HG03457 (cell line): ENCODE measurements at regions not wholly inside any gene's neighbourhood (a gene's known extent, or its start where the extent isn't known, plus 50 kb on each side); places are given as distances from the start of the nearest gene placed in this dataset.

Experiments used
- ATAC-seq: cut with Tn5 transposase; IDR thresholded peaks from one replicate; pipeline ENCODE4 v1.9.1; 2021; ENCODE audit warnings: moderate number of reproducible peaks; ENCODE audit not compliant: unreplicated experiment

DNA sequence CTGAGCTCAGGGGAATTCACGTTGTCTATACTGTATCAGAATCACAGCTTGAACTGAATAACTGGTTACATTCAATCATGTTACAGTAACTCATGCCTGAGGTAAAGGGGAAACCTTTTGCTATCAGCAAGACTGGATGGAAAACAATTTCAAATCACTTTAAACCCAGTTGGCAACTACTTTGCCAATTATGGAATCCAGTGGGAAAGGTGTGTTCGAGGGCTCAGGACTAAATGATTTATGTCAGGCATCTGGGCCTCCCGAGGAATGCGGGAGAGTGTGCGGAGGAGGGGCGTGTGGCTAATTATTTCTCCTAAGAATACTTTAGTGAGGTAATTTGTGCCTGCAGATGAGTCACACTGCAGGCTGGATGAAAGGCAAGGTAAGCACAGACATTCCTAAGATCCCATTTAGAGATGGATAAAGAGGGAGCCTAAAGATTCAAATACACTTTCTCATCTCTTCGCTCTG, 100.1 kb downstream of the HRH4 start:
- ATAC-seq: no peak

DNA sequence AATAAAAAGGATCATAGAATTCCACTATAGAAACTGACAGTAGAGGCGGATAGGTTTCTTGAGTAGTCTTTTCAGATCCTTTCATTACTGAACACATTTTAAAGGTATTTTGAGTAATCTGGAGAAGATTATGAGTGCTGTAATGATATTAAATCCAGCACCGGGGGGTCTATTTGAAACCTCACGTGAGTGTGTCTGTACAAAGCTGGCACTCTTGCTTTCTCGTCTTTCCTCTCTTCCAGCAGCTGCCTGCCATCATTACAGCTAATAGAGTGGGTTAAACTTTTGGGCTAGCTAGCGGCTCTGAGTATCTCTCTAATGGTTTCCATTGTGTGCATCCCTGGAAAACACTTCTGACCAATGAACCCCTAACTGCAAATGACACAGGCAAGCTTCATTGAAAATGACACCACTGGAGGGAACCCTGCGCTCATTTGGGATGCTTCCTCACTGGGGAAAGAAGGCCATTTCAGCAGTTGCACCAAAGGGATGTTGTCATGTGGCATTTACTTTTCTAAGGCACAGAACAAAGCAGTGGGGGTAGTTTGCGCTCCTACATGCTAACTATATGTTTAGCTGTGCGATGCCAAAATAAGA, 101.0 kb downstream of the HRH4 start:
- no peak for ATAC-seq

DNA sequence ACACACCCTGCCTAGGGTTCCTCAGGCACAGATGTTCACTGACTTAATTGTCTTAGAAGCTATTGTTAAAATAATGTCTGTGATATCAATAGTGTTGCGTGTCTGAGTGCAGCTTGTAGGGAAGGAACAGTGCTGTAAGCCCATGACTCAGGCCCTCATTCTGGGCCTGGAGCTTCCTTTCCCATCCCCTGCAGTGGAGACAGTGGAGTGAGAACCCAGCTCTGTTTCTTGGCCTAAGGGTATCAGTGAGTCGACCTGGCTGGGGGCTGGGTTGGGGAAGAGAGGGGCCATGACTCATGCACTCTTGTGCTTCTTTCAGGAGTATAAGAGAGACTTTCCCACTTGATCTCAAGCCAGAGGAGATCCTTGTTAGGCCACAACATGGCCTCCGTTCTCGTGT, 106.8 kb downstream of the HRH4 start:
- no peak for ATAC-seq

DNA sequence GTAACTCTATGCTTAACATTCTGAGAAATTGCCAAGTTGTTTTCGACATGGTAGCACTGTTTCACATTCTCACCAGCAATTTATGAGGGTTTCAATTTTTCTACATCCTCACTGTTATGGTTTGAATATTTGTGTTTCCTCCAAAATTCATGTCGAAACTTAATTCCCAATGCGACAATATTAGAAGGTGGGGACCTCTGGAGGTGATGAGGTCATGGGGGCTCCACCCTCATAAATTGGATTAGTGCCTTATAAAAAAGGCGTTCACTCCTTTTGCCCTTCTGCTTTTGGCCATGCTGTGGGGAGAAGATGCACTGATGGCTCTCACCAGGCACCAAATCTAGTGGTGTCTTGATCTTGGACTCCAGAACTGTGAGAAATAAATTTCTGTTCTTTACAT, 110.3 kb downstream of the HRH4 start:
- no peak for ATAC-seq

DNA sequence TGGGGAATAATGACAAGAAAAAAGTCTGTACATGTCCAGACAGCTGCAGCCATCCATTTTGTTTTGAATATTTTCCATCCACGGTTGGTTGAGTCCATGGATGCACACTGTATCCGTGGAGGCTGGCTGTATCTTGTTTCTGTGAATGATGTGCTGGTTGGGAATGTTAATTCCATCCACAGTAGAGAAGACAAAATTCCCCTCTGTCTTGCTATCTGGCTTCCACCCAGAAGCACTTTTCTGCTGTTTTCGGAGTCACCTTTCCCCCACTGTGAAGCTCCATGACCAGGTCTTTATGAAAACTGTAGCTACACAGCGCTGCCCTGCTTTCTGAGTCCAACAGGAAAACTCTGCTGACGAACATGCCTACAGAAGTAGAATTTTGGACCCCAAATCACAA, 122.3 kb downstream of the HRH4 start:
- no peak for ATAC-seq

DNA sequence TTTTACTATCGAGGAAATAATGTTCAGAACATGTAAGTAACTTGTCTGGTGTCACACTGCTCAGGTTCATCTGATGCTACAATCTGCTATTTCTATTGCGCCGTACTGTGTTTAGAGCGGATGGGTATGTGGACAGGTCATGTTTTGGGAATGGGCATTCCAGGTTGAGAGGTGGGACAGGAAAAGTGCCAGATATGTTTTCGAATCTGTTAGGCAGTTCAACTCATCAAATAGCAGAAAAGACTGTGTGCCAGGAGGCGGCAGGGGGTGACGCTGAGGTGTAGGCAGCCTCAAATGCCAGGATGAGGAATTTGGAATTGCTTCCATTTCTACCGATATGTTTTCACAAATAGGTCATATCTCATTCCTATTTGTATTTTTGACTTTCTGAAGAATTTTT, 123.8 kb downstream of the HRH4 start:
- ATAC-seq: no peak

DNA sequence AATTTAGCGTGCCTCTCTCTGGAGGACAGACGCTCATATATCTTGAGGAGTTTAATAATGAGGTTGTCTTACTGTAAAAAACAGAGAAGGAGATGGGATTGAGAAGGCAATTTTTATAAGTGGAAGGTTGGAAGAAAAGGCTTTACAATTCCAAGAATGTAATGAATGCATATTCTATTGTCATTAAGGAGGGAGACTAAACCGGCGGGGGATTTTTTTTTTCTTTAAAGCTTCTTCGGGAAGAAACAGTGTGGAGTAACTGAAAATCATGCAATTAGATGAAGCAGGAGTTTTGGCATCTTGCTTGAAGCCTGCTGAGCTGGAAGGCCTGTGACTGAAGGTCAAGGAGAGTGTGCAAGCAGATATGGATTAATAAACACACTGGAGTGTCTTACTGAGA, 124.4 kb downstream of the HRH4 start:
- ATAC-seq: no peak

DNA sequence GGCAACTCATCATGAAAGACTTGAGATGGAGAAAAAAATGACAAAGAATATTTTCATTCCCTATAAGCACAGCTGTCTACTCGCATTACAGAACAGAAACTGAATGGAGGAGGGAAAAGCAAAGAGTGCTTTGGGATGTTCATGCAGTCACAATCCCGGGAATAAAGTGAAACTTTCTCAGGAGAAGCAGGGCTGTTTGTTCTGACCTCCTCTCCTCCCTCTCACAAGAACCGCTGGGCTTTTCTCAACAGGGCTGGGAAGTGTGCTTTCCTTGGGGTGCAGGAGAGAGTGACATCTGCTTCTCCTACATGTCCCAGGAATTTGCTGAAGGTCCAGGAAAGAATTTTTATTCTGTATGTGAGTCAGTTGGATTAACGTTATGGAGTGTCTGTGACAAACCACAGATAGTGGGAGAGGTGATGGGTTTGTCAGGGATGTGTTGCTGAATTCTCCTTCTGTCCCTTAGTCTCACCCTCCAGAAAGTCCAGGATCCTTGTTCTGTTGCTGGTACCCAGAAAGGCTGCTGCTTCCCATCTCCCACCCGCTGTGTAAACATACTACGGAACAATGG, 125.6 kb downstream of the HRH4 start:
- ATAC-seq: no peak

DNA sequence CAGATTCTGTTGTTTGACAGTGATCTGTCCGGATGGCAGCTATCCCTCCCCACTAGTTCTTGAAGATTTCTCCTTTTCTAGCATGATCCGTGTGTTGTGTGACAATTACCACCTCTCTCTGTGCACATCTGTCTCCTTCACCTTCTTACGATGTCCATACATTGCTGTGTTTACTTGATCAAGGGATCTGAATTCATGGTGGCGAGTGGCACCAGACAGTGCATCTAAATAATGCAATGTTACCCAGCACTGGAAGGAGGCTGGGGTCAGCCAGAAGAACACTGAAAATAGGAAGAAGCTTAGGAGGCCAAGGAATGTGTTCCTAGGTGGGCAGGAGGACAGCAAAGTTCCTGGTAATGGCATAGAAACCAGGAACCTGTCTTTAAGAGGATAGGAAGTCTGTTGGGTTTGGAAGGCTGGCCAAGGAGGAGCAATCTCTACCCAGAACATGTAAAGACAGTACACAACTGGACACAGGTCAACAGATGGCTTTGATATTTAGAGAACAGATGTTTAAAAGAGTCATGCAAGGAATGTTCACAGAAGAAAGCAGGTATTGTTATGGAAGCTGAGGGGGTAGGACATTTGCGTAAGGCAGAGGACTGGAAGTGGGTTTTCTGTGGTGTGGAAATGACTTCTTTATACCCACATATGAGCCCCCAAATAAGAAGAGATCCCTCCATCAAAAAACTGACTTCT, 126.4 kb downstream of the HRH4 start:
- no peak for ATAC-seq

DNA sequence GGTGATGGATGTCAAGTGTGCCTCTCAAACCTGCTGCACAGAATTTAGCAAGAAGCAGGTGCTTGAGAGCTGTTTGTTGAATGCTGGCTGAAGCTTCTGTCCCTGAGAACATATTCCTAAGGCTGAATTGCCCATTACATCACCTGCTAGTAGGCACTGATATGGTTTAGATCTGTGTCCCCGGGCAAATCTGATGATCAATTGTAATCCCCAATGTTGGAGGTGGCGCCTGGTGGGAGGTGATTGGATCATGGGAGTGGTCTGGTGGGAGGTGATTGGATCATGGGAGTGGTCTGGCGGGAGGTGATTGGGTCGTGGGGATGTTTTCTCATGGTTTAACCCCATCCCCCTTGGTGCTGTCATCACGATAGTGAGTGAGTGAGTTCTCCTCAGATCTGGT, 128.0 kb downstream of the HRH4 start:
- ATAC-seq: no peak

DNA sequence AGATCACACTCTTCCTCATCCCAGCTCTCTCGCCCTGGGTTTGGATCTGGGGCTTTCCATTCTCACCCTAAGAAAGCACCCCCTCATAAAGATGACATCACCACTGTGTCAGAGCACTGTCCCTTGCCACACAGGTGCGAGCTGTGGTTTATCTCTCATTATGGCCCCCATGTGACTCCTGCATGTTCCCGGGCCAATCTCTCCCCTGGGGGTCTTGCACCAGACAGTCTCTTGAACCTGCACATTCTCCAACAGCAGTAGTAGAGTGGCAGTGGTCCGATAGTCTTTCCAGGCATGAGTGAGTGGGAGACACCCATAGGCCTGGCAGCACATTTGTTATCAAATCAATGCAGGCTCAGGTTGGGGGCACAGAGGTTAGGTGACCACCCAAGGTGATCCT, 130.5 kb downstream of the HRH4 start:
- no peak for ATAC-seq

DNA sequence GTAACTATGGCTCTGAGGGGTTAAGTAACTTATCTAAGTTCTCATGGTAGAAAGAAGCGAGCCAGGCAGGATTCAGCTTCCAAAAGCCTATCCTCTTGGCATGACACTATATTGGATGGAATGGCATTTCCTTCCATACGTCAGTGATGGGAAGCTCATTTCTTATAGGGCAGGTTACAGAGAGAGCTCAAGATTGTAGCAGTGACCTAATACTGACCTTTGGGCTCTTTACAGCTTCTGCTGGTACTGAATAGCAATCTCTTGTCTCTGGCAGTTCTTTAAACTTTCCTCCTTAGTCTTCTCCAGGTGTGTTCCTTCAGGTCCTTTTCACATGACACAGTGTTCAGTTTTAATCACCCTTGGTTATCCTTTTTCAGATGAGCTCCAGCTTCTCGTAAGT, 133.0 kb downstream of the HRH4 start:
- ATAC-seq: no peak

DNA sequence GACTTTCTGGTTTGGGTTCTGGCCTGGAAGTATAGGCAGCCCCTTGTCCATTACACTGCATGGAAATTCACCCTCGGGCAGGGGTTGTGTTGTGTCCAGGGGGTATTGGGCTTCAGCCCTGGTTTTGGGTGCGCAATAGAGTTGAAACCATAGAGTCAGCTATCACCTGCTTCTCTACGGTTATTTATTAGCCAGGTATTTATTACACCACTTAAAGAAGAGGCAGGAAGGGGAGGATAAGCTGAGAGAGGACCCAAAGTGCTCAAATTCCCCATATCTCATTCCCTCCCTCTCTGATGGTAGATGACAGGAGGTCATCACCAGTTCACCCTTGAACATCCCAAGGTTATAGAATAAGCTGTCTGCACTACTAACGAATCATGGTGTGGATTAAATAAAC, 133.4 kb downstream of the HRH4 start:
- ATAC-seq: no peak

DNA sequence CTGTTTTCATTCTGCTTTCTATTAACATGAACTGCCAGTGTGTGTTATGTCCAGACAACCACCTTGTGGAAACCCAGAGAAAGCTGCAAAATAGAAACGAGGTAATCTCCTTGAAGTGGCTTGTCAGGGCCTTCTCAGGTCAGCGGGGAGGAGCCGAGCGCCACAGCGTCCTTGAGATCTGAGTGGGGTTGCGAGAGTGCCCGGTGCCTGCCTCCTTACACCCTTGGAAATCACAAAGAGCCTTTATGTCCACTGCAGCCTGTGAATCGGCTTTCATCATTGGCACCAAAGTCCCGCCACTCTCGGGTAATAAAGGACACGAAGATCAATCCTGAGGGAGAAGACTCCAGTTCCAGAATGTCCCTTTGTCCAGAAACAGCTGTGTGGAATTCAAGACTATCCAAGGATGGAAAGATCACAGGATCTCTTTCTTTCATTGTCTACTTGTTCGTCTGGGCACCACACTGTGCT, 135.2 kb downstream of the HRH4 start:
- ATAC-seq: no peak

DNA sequence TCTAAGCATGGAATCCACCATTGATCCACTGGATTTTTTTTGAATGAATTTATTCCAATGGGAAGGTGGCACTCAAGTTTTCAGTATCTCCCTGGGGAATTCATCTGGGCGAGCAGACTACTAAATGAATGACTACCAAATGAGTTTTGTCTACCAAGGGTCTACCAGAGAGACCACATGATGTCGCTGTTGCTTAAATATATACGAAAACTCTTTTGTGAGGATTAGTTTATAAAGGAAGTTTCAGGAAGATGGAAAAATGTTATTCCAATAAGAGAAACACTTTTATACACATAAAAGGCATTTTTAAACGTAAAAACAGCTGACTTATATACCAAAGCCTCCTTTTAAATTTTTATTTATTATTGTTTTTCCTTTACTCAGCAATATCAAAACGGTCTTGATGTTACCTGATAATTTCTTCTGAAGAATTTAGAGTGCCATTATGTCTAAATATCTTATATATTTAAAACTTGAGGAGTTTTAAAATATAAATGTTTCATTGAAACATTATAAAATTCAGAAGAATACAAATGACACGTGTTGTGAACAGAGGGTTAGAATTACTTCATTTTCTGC, 139.7 kb downstream of the HRH4 start:
- no peak for ATAC-seq

DNA sequence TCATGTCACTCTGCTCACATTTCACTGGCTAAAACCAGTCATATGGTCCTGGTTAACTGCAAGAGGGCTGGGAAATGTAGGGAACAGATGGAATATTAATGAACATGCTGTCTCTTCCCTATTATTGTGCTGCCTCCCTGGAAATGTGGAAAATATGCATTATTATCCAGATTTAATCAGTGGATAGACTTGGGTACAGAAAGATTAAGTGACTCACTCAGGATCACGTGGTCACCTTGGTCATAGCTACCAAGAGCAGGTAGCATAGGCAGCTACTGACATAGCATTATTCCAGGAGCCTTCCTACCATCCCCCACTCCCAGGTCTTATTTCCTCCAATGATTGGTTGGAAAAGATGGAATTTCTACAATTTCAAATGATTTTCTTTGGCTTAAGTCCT, 141.1 kb downstream of the HRH4 start:
- no peak for ATAC-seq

DNA sequence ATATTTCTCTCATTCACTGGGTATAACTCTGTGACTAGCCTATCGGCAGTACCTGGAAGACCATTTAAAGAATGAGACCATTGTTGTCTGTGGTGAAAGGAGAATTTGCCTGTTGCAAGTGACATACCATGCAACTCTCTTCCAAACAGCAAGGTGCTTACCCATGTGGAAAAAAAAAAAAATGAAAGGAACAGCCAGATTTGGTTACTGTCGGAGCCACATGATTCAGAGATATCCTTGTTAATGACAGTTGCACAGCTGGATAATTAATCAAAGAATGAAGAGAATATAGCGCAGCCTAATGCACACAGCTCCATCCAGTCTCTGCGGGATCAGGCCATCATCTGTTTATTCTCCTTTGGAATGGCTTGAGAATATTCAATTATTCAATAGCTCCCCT, 141.8 kb downstream of the HRH4 start:
- no peak for ATAC-seq

DNA sequence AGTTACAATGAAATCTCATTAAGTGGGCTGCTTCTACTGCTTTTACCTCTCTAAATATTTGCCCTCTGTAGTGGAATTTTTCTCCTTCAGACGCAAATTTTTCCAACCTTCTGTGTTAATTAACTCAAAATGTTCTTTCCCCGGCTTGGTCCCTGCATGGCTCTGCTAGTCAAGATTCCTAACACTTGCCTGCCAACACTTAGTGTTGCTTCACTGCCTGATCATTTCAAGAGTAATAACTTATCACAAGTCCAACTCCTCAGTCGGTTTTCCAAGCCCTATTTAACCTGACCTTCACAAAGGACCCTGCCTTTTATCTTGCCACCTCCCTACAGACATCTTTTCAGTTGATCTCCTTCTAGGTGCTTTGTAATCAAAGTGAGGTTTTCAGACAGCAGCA, 142.7 kb downstream of the HRH4 start:
- ATAC-seq: no peak

DNA sequence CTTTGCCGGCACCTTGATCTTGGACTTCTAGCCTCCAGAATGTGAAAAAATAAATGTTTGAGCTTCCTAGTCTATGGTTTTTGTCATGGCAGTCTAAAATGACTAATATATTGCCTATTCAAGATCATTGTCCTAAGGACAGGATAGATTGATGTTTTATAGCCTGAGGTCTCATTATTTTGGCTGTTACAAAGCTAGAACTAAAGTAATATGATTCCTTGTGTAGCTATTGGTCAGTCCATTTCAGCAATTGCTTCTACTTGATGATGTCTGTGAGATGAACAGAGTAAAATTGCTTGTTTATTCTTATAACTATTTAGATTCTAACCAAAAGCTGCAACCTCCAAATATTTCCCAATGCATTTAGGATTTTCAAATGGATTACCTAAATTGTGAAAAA, 145.0 kb downstream of the HRH4 start:
- ATAC-seq: no peak

DNA sequence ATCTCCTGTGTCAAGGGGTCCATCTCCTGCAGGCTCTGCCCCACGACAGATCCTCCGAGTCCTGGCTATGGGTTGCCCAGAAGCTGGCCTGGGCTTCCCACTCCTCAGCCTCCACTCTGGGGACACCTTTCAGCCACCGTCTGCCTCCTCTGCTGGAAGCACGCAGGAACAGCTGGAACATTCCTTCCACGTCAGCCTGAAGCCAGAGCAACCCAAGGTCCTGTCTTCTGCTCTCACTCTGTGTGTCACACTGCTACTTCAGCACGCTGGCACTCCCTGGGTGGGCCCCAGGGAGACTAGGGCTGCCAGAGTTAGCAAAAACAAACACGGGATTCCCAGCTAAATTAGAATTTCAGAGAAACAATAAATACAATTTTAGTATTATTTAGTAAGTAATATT, 148.8 kb downstream of the HRH4 start:
- ATAC-seq: no peak

DNA sequence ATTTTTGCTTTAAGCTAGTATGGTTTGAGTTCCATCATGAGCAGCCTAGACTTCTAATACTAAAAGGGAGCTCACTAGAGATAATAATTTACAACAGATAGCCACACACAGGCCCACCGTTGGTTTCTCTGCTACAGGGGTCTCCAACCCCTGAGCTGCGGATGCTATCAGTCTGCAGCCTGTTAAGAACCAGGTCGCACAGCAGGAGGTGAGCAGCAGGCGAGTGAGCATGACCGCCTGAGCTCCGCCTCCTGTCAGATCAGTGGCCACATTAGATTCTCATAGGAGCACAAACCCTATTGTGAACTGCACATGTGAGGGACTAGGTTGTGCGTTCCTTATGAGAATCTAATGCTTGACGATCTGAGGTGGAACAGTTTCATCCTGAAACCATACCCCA, 150.6 kb downstream of the HRH4 start:
- ATAC-seq: no peak
